ENCODE measurements at regions not wholly inside any gene's neighbourhood (a gene's known extent, or its start where the extent isn't known, plus 50 kb on each side); places are given as distances from the start of the nearest gene placed in this dataset.

DNA sequence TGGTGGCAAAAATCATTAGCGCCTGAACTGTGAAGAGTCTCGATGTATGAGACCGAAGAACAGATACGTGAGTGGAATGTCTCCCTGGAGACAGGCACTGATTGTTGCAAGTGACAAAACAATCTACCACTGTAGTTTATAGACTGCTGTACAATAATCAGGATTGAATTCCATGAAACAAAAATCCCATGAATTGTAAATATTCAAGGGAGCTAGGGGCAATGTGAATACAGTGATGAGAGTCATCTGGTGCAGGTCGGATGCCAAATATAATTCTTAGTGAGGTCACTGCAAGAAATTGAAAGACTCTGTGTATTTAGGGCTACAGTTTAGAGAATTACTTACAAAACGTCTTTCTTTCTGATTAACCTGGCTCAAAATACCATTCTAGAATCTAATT is 594.4 kb upstream of the VSTM2A start:
- ATAC-seq (replicated peaks) = no peak
- Mint-ChIP-seq H3K4me1 (no peaks in the 10 kb centered on the region), H3K4me3 (no peak overlapping the region), H3K36me3 (no peaks in the 10 kb centered on the region), H3K27me3 (no peaks in the 10 kb centered on the region), H3K27ac (no peak overlapping the region), H3K9me3 (peaks cover 7 to 15% of the 10 kb centered on the region in 2 donors)
- no peak for DNase-seq

- Mint-ChIP-seq H3K4me1 (no peaks in the 10 kb centered on the region), H3K9me3 (peaks cover 1 to 6% of the 10 kb centered on the region in 2 donors), H3K4me3 (no peak overlapping the region), H3K27me3 (no peaks in the 10 kb centered on the region), H3K36me3 (no peaks in the 10 kb centered on the region), H3K27ac (no peak overlapping the region)
- no peak for ATAC-seq (replicated peaks)
- no peak for DNase-seq
Observed at GRCh38 chr7:53965716-53966115, 576.5 kb upstream of the VSTM2A start.

GRCh38 chr7:53983480-53983879 is 558.7 kb upstream of the VSTM2A start:
- DNase-seq (no peak), ATAC-seq (replicated peaks) (no peak)
- Mint-ChIP-seq H3K4me1 (no peaks in the 10 kb centered on the region), H3K4me3 (no peak overlapping the region), H3K27me3 (no peaks in the 10 kb centered on the region), H3K9me3 (peaks cover 0 to 23% of the 10 kb centered on the region in 2 donors), H3K36me3 (no peaks in the 10 kb centered on the region), H3K27ac (no peak overlapping the region)

DNA sequence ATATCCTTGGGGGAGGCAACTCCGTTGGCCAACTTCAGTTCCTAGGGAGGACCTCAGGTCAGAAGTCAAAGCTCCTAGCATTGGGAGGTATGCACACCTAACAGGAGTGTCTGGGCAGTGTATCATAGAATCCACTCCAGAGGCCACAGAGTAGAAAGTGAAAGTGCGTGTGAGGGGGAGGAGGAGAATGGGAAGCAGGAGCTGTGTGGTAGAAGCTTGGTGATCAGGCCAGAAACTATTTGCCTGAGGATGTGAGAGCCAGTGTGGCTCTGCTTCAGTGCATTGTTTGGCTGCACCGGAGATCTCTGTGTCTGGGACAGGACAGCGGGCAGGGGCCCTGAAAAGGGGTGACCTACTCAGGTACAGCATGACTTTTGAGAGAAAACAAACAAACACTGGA is 557.4 kb upstream of the VSTM2A start:
- peaks cover 0 to 21% of the 10 kb centered on the region in 2 donors for H3K9me3 Mint-ChIP-seq
- no peak overlapping the region for H3K27ac Mint-ChIP-seq
- DNase-seq (no peak), ATAC-seq (replicated peaks) (no peak)
- no peaks in the 10 kb centered on the region for H3K4me1 Mint-ChIP-seq
- no peaks in the 10 kb centered on the region for H3K27me3 Mint-ChIP-seq
- no peaks in the 10 kb centered on the region for H3K36me3 Mint-ChIP-seq
- no peak overlapping the region for H3K4me3 Mint-ChIP-seq

DNA sequence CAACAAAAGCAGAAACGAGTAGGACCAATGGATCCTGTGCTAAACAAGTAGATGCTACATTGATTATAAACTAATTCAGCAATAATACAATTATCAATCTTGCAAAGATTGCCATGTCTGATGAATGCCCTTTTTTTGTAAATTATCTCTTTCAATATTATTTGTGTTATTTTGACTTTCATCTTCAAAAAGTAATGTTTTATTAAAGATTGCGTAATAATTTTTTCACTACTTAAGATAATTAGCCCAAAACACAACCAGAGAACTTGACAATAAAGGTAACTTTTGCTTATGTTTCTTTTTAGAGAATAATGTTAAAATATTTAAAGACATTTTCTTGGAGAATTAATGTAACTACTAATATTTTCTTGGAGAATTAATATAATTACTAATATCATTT is 553.8 kb upstream of the VSTM2A start:
- peaks cover 4 to 20% of the 10 kb centered on the region in 2 donors for H3K9me3 Mint-ChIP-seq
- no peak overlapping the region for H3K27ac Mint-ChIP-seq
- no peak overlapping the region for H3K4me3 Mint-ChIP-seq

DNA sequence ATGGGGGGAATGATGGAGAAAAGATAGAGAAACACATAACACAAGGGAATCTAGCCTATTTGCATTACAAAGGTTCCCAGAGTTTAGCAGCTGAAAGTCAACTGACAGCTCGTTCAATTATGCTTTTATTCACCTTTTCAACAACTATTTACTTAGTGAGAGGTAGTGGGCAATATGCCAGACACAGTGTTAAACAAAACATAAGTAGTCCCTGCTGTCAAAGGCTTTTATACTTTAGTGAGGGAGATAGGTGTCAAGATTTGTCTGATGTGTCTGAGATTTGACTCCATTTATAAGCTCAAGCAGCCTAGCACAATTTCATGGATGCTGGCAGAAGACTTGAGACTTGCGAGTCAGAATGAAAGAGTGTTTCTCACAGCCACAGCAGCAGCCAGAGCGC is 549.0 kb upstream of the VSTM2A start:
- DNase-seq = no peak
- Mint-ChIP-seq H3K4me1 (no peaks in the 10 kb centered on the region), H3K4me3 (no peak overlapping the region), H3K27me3 (no peaks in the 10 kb centered on the region), H3K36me3 (no peaks in the 10 kb centered on the region), H3K9me3 (peaks cover 4 to 12% of the 10 kb centered on the region in 2 donors), H3K27ac (no peak overlapping the region)
- ATAC-seq (replicated peaks) = no peak

More for the DNA sequence above, 553.8 kb upstream of the VSTM2A start:
- no peaks in the 10 kb centered on the region for H3K36me3 Mint-ChIP-seq
- ATAC-seq (replicated peaks) = no peak
- no peaks in the 10 kb centered on the region for H3K4me1 Mint-ChIP-seq
- H3K27me3 Mint-ChIP-seq = no peaks in the 10 kb centered on the region
- no peak for DNase-seq

DNA sequence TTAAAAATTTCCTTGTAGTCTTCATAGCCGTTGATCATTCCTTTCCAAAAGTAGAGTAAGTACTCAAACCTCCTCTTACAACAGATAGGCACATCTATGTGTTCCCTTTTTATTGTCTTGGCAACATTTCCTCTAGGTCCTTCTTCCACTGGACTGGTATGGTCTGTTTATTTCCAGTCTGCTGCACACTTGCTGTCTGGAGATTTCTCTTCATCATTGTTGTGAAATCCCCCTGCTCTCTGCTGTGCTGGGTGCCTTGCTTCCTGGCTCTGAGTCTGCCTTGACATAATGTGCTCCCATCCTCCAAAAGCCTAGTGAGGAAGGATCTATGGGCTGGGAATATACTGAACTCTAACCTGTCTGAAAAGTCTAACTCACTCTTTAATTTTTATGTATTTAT is 545.3 kb upstream of the VSTM2A start:
- DNase-seq (no peak), ATAC-seq (replicated peaks) (no peak)
- no peak overlapping the region for H3K27ac Mint-ChIP-seq
- no peak overlapping the region for H3K4me3 Mint-ChIP-seq
- H3K27me3 Mint-ChIP-seq = no peaks in the 10 kb centered on the region
- peaks cover 4 to 14% of the 10 kb centered on the region in 2 donors for H3K9me3 Mint-ChIP-seq
- H3K36me3 Mint-ChIP-seq = no peaks in the 10 kb centered on the region
- no peaks in the 10 kb centered on the region for H3K4me1 Mint-ChIP-seq

DNA sequence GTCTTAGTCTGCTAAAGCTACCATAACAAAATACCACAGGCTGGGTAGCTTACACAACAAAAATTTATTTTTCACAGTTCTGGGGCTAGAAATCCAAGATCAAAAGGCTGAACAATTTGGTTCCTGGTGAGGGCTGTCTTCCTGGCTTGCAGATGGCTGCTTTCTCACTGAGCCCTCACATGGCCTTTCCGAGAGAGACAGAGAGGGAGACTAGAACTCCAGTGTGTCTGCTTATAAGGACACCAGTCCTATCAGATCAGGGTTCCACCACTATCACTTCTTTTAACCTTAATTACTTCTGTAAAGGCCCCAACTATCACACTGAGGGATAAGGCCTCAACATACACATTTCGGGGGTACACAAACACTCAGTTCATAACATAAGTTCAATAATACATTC is 527.4 kb upstream of the VSTM2A start:
- DNase-seq (no peak), ATAC-seq (replicated peaks) (no peak)
- H3K4me3 Mint-ChIP-seq = no peak overlapping the region
- H3K4me1 Mint-ChIP-seq = no peaks in the 10 kb centered on the region
- no peak overlapping the region for H3K27ac Mint-ChIP-seq
- H3K36me3 Mint-ChIP-seq = no peaks in the 10 kb centered on the region
- no peaks in the 10 kb centered on the region for H3K27me3 Mint-ChIP-seq
- H3K9me3 Mint-ChIP-seq = peaks cover 0 to 14% of the 10 kb centered on the region in 2 donors

- H3K4me3 Mint-ChIP-seq = no peak overlapping the region
- H3K4me1 Mint-ChIP-seq = no peaks in the 10 kb centered on the region
- H3K27ac Mint-ChIP-seq = no peak overlapping the region
- no peaks in the 10 kb centered on the region for H3K27me3 Mint-ChIP-seq
- ATAC-seq (replicated peaks) (no peak), DNase-seq (no peak)
- H3K9me3 Mint-ChIP-seq = peaks cover 0 to 14% of the 10 kb centered on the region in 2 donors
- H3K36me3 Mint-ChIP-seq = no peaks in the 10 kb centered on the region
Observed at GRCh38 chr7:54015251-54015650, 526.9 kb upstream of the VSTM2A start.

GRCh38 chr7:54037873-54038272 is 504.3 kb upstream of the VSTM2A start:
- ATAC-seq (replicated peaks) (peak in 1 of 2 donors; percentile 12), DNase-seq (no peak)
- Mint-ChIP-seq H3K9me3 (peaks cover 5 to 7% of the 10 kb centered on the region in 2 donors), H3K36me3 (no peaks in the 10 kb centered on the region), H3K4me1 (no peaks in the 10 kb centered on the region), H3K27me3 (no peaks in the 10 kb centered on the region), H3K27ac (no peak overlapping the region), H3K4me3 (no peak overlapping the region)

DNA sequence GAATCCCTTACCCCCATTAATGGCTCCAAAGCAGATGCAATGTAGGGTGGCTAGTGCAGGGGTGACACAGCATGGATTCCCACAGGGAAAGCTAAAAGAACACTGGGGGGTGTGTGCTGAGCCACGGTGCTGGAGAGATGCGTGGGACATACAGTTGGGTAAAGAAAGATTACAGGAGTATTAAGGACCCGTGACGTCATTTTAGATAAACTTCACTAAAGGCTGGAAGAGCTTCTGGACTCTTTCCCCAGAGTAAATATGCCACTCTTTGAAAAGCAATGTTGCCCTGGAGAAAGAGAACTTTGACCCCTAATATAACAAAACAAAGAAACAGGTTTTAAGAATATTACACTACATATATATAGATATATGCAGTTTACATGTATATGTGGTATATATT is 481.5 kb upstream of the VSTM2A start:
- Mint-ChIP-seq H3K4me3 (no peak overlapping the region), H3K27me3 (no peaks in the 10 kb centered on the region), H3K27ac (no peak overlapping the region), H3K36me3 (no peaks in the 10 kb centered on the region), H3K9me3 (peaks cover 0 to 10% of the 10 kb centered on the region in 2 donors), H3K4me1 (no peaks in the 10 kb centered on the region)
- DNase-seq = no peak
- no peak for ATAC-seq (replicated peaks)

GRCh38 chr7:54066643-54067042 is 475.5 kb upstream of the VSTM2A start:
- no peak overlapping the region for H3K4me3 Mint-ChIP-seq
- DNase-seq = no peak
- H3K36me3 Mint-ChIP-seq = no peaks in the 10 kb centered on the region
- no peaks in the 10 kb centered on the region for H3K27me3 Mint-ChIP-seq
- H3K4me1 Mint-ChIP-seq = no peaks in the 10 kb centered on the region
- no peak overlapping the region for H3K27ac Mint-ChIP-seq
- H3K9me3 Mint-ChIP-seq = peaks cover 0 to 3% of the 10 kb centered on the region in 2 donors
- no peak for ATAC-seq (replicated peaks)

DNA sequence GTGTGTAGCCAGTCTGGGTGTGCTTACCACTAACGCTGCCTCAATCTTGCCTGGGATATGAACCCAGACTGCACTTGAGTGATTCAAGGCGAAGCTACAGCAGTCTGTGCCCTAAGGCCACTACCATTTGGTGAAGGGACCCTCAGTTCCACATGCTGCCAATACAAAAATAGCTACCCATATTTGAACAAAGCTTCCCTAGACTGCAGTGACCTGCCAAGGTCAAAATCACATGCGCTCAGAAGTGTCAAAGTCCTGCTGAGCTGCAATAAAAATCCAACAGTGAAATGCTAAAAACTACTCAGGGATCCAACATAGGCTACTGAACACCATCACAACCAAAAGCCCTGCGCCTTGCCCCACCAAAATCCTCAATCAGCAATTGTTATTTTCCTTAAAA is 472.3 kb upstream of the VSTM2A start:
- no peak overlapping the region for H3K4me3 Mint-ChIP-seq
- no peaks in the 10 kb centered on the region for H3K27me3 Mint-ChIP-seq
- H3K4me1 Mint-ChIP-seq = no peaks in the 10 kb centered on the region
- H3K36me3 Mint-ChIP-seq = no peaks in the 10 kb centered on the region
- no peak overlapping the region for H3K27ac Mint-ChIP-seq
- H3K9me3 Mint-ChIP-seq = peaks cover 0 to 5% of the 10 kb centered on the region in 2 donors
- no peak for DNase-seq
- ATAC-seq (replicated peaks) = no peak

DNA sequence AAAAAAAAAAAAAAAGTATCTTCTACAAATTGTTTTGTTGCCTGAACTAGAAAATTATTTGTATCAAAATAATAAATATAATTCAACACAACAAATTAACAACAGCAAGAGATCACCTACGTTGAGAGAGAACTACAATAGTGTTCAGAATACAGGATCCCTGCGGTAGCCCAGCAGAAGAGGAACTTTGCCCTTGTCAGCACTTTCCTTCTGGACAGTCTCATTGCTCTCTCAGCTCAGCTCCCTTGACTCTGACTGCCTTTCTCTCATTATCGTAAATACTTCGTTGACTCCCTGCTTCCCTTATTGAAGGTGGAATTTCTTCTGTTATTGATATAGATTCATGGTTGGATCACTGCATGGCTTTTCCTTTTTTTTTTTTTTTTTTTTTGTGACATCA is 469.5 kb upstream of the VSTM2A start:
- Mint-ChIP-seq H3K27ac (no peak overlapping the region), H3K9me3 (peaks cover 0 to 3% of the 10 kb centered on the region in 2 donors), H3K4me1 (no peaks in the 10 kb centered on the region), H3K4me3 (no peak overlapping the region), H3K27me3 (no peaks in the 10 kb centered on the region), H3K36me3 (no peaks in the 10 kb centered on the region)
- DNase-seq (no peak), ATAC-seq (replicated peaks) (no peak)

GRCh38 chr7:54076616-54077015 is 465.6 kb upstream of the VSTM2A start:
- Mint-ChIP-seq H3K27ac (no peak overlapping the region), H3K27me3 (no peaks in the 10 kb centered on the region), H3K4me1 (no peaks in the 10 kb centered on the region), H3K36me3 (no peaks in the 10 kb centered on the region), H3K9me3 (peaks cover 0 to 4% of the 10 kb centered on the region in 2 donors), H3K4me3 (no peak overlapping the region)
- DNase-seq (no peak), ATAC-seq (replicated peaks) (no peak)

GRCh38 chr7:54080525-54080924 is 461.6 kb upstream of the VSTM2A start:
- no peaks in the 10 kb centered on the region for H3K27me3 Mint-ChIP-seq
- no peak overlapping the region for H3K27ac Mint-ChIP-seq
- ATAC-seq (replicated peaks) = no peak
- no peak for DNase-seq
- H3K4me3 Mint-ChIP-seq = no peak overlapping the region
- H3K36me3 Mint-ChIP-seq = no peaks in the 10 kb centered on the region
- H3K4me1 Mint-ChIP-seq = no peaks in the 10 kb centered on the region
- peaks cover 0 to 1% of the 10 kb centered on the region in 2 donors for H3K9me3 Mint-ChIP-seq

All from stimulated activated naive B cell treated with anti-CD40 and anti-IgM and Interleukin-4, amounts not matched to agents 10 μg/mL and 1 μg/mL and 100 μg/mL, for 72 hours (primary cell).